IMR-90 (cell line): ENCODE measurements at regions not wholly inside any gene's neighbourhood (a gene's known extent, or its start where the extent isn't known, plus 50 kb on each side); places are given as distances from the start of the nearest gene placed in this dataset.

Experiments
- ATAC-seq: fragments of 200-7000 bp; cut with Tn5 transposase; 2 replicates; pipeline ENCODE4 v1.9.1; 2020; ENCODE audit warnings: low read depth, mild to moderate bottlenecking, moderate library complexity
- BruUV-seq: library from RNA; stranded (reverse); fragments of 400-500 nt; replicated peaks from 2 replicates; lab custom pipeline; 2021; lab: Mats Ljungman, UMichigan
- CTCF ChIA-PET: fragments of 300-600 bp; formaldehyde crosslinking; extraction: SDS; loops from one replicate; lab custom pipeline; 2021; ENCODE audit warnings: antibody characterized with exemption; lab: Yijun Ruan, JAX
- POLR2A ChIA-PET: fragments of 300-600 bp; sonication (Branson Sonifier 250); formaldehyde crosslinking; loops from one replicate; lab custom pipeline; 2022; ENCODE audit warnings: antibody characterized with exemption; ENCODE audit not compliant: unreplicated experiment; lab: Charles Lee
- DNase-seq: peaks from one replicate; pipeline ENCODE4 v3.0.0; 2013
- H2AFZ ChIP-seq: replicated peaks from 2 replicates; pipeline ENCODE3; 2013; ENCODE audit warnings: low read length, mild to moderate bottlenecking; ENCODE audit not compliant: poor library complexity
- H2AK5ac ChIP-seq: 2 replicates; pipeline ENCODE4 v1.6.1; 2013; ENCODE audit warnings: low read depth, low read length, inconsistent platforms
- H2AK9ac ChIP-seq: replicated peaks from 2 replicates; pipeline ENCODE3; 2013; ENCODE audit warnings: mild to moderate bottlenecking, low read depth, low read length, moderate library complexity; ENCODE audit not compliant: poor library complexity
- H2BK120ac ChIP-seq: 2 replicates; pipeline ENCODE4 v1.6.1; 2013; ENCODE audit warnings: low read depth, low read length, inconsistent platforms
- H2BK15ac ChIP-seq: 3 replicates; pipeline ENCODE4 v1.6.1; 2013; ENCODE audit warnings: low read depth, low read length, inconsistent platforms
- H2BK20ac ChIP-seq: 2 replicates; pipeline ENCODE4 v1.6.1; 2013; ENCODE audit warnings: low read depth, mild to moderate bottlenecking, inconsistent platforms, low read length, moderate library complexity
- H2BK5ac ChIP-seq: 2 replicates; pipeline ENCODE4 v1.6.1; 2013; ENCODE audit warnings: mild to moderate bottlenecking, low read depth, low read length, inconsistent platforms; ENCODE audit not compliant: poor library complexity, severe bottlenecking
- H3K14ac ChIP-seq: replicated peaks from 2 replicates; pipeline ENCODE4 v1.6.1; 2013; ENCODE audit warnings: low read depth, low read length, inconsistent platforms
- H3K18ac ChIP-seq: 2 replicates; pipeline ENCODE4 v1.6.1; 2013; ENCODE audit warnings: low read depth, low read length, control low read depth
- H3K23ac ChIP-seq: 2 replicates; pipeline ENCODE4 v1.6.1; 2013; ENCODE audit warnings: low read depth, low read length, inconsistent platforms
- H3K27ac ChIP-seq: 2 replicates; pipeline ENCODE4 v1.5.1; 2013; ENCODE audit warnings: mild to moderate bottlenecking, control low read depth, low read length; ENCODE audit not compliant: insufficient read depth
- H3K27me3 ChIP-seq: 2 replicates; pipeline ENCODE4 v1.6.1; 2013; ENCODE audit warnings: low read length; ENCODE audit not compliant: control insufficient read depth, insufficient read depth
- H3K36me3 ChIP-seq: 2 replicates; pipeline ENCODE4 v1.6.1; 2013; ENCODE audit warnings: low read length, mixed read lengths; ENCODE audit not compliant: control insufficient read depth, insufficient read depth
- H3K4ac ChIP-seq: 2 replicates; pipeline ENCODE4 v1.6.1; 2013; ENCODE audit warnings: low read depth, low read length, inconsistent platforms
- H3K4me1 ChIP-seq: 2 replicates; pipeline ENCODE4 v1.6.1; 2013; ENCODE audit warnings: low read length, mixed read lengths; ENCODE audit not compliant: control insufficient read depth, insufficient read depth
- H3K4me2 ChIP-seq: 2 replicates; pipeline ENCODE4 v1.6.1; 2013; ENCODE audit warnings: low read depth, mild to moderate bottlenecking, control low read depth, low read length, moderate library complexity
- H3K4me3 ChIP-seq: 2 replicates; pipeline ENCODE4 v1.5.1; 2013; ENCODE audit warnings: low read depth, mild to moderate bottlenecking, control low read depth, low read length, moderate library complexity; ENCODE audit not compliant: insufficient read depth
- H3K56ac ChIP-seq: 2 replicates; pipeline ENCODE4 v1.6.1; 2013; ENCODE audit warnings: low read length, inconsistent platforms; ENCODE audit not compliant: insufficient read depth; ENCODE audit errors: extremely low read depth
- H3K79me1 ChIP-seq, 2 experiments: 2 replicates each; pipeline ENCODE4 v1.6.1; 2013; ENCODE audit warnings: low read length in 2 of 2, inconsistent platforms in 1 of 2, low read depth in 1 of 2
- H3K9ac ChIP-seq: 2 replicates; pipeline ENCODE4 v1.6.1; 2013; ENCODE audit warnings: low read depth, low read length, control low read depth
- H3K9me1 ChIP-seq: 2 replicates; pipeline ENCODE4 v1.6.1; 2013; ENCODE audit warnings: low read length, inconsistent platforms; ENCODE audit not compliant: insufficient read depth
- H3K9me3 ChIP-seq: 2 replicates; pipeline ENCODE4 v1.6.1; 2013; ENCODE audit warnings: low read length; ENCODE audit not compliant: control insufficient read depth, insufficient read depth
- H4K20me1 ChIP-seq: 2 replicates; pipeline ENCODE4 v1.6.1; 2013; ENCODE audit warnings: low read length, inconsistent platforms; ENCODE audit not compliant: insufficient read depth
- H4K5ac ChIP-seq: 2 replicates; pipeline ENCODE4 v1.6.1; 2013; ENCODE audit warnings: mild to moderate bottlenecking, low read depth, low read length, control low read depth
- H4K8ac ChIP-seq, 2 experiments: 2 replicates each; pipeline ENCODE4 v1.6.1; 2013; ENCODE audit warnings: low read depth in 2 of 2, low read length in 2 of 2, control low read depth in 1 of 2, inconsistent platforms in 1 of 2
- H4K91ac ChIP-seq: 2 replicates; pipeline ENCODE4 v1.6.1; 2013; ENCODE audit warnings: low read depth, low read length, inconsistent platforms; ENCODE audit not compliant: insufficient read depth
- BHLHE40 ChIP-seq: fragments of 150-350 bp; IDR thresholded peaks from 2 replicates; pipeline ENCODE4 v1.6.1; 2016; ENCODE audit warnings: mild to moderate bottlenecking, low read depth, low read length
- CEBPB ChIP-seq: IDR thresholded peaks from 2 replicates; pipeline ENCODE4 v1.6.1; 2012; ENCODE audit warnings: low read depth, low read length, improper control_type of control experiment
- CHD1 ChIP-seq: IDR thresholded peaks from 2 replicates; pipeline ENCODE4 v1.6.1; 2012; ENCODE audit warnings: low read depth, low read length, improper control_type of control experiment
- FOS ChIP-seq: fragments of 150-350 bp; IDR thresholded peaks from 2 replicates; pipeline ENCODE4 v1.6.1; 2016; ENCODE audit warnings: low read depth, low read length
- MAFK ChIP-seq: IDR thresholded peaks from 2 replicates; pipeline ENCODE4 v1.6.1; 2012; ENCODE audit warnings: low read depth, low read length, improper control_type of control experiment
- MAZ ChIP-seq: IDR thresholded peaks from 2 replicates; pipeline ENCODE4 v1.6.1; 2012; ENCODE audit warnings: low read depth, mild to moderate bottlenecking, low read length, improper control_type of control experiment, moderate library complexity, borderline replicate concordance
- MXI1 ChIP-seq: IDR thresholded peaks from 2 replicates; pipeline ENCODE4 v1.6.1; 2012; ENCODE audit warnings: low read depth, mild to moderate bottlenecking, low read length, moderate library complexity, borderline replicate concordance
- NFE2L2 ChIP-seq: fragments of 150-350 bp; IDR thresholded peaks from 2 replicates; pipeline ENCODE4 v1.6.1; 2016; ENCODE audit warnings: low read depth, mild to moderate bottlenecking, low read length
- POLR2A ChIP-seq: IDR thresholded peaks from 2 replicates; pipeline ENCODE4 v1.6.1; 2012; ENCODE audit warnings: mild to moderate bottlenecking, low read depth, low read length
- RAD21 ChIP-seq: IDR thresholded peaks from 2 replicates; pipeline ENCODE4 v1.6.1; 2012; ENCODE audit warnings: low read length, improper control_type of control experiment
- RCOR1 ChIP-seq: IDR thresholded peaks from 2 replicates; pipeline ENCODE4 v1.6.1; 2012; ENCODE audit warnings: mild to moderate bottlenecking, low read length, improper control_type of control experiment; ENCODE audit not compliant: insufficient replicate concordance
- RFX5 ChIP-seq: IDR thresholded peaks from 2 replicates; pipeline ENCODE4 v1.8.0; 2012; ENCODE audit warnings: low read depth, mild to moderate bottlenecking, low read length, moderate library complexity
- SMC3 ChIP-seq: fragments of 150-350 bp; IDR thresholded peaks from 2 replicates; pipeline ENCODE4 v1.6.1; 2016; ENCODE audit warnings: low read depth, mild to moderate bottlenecking, antibody characterized with exemption, low read length, moderate library complexity
- WGBS, 2 experiments: methylation state at CpG; one replicate each; pipeline versions ENCODE4 v1.1.5 to v1.1.7; 2013; ENCODE audit warnings: missing lambda C conversion rate in 2 of 2; ENCODE audit not compliant: insufficient read length in 1 of 2; ENCODE audit errors: extremely low coverage in 2 of 2; 5-methylcytosine and 5-hydroxymethylcytosine counted together
- dilution Hi-C: fragments of 300-500 bp; cut with HindIII; formaldehyde crosslinking; loops from one replicate; pipeline ENCODE4 v1.14.3; 2018; ENCODE audit warnings: low sequenced_read_pairs; ENCODE audit not compliant: unreplicated experiment
- in situ Hi-C: fragments of 300-500 bp; cut with MboI; formaldehyde crosslinking; loops from 3 replicates; pipeline ENCODE4 v1.14.3; 2019; ENCODE audit warnings: low sequenced_read_pairs, inconsistent platforms, mixed read lengths
- intact Hi-C: fragments of 100-400 bp; cut with micrococcal nuclease; formaldehyde crosslinking; loops from 2 replicates; pipeline ENCODE4 v1.10.0; 2022
- TF ChIP-seq, protein P1 (sequence below): fragments of 150-350 bp; IDR thresholded peaks from 2 replicates; pipeline ENCODE4 v1.6.1; 2017; ENCODE audit warnings: mild to moderate bottlenecking, antibody characterized with exemption, low read length, low read depth
- TF ChIP-seq, protein P2 (sequence below): conservative IDR thresholded peaks from 2 replicates; pipeline ENCODE4 v1.5.1; 2012; ENCODE audit warnings: mild to moderate bottlenecking, low read depth, low read length, improper control_type of control experiment
- TF ChIP-seq, protein P3 (sequence below): fragments of 150-350 bp; IDR thresholded peaks from 2 replicates; pipeline ENCODE4 v1.6.1; 2016; ENCODE audit warnings: low read depth, mild to moderate bottlenecking, low read length, moderate library complexity, borderline replicate concordance

DNA sequence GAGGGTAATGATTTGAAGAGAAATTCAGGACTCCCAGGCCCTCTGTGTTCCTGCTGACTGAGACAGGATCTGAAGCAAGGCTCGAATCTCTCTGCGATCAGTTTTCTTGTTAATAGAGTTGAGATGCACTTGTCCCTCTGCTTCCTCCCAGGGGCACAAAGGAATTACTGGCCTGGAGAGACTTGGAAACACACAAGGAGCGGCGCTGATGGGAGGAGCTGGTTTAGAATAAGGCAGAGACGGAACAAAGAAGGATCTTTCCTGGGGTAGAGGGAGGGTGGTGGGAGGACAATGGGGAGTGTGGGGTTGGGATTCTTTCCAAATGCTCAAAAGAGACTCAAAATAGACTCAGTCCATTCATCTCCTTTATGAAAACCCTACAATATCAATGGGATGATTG is 719.1 kb downstream of the UQCRFS1 start:
- Histone ChIP-seq H3K36me3 (no peaks in the 10 kb centered on the region), H4K20me1 (no peaks in the 10 kb centered on the region), H3K4ac (no peak overlapping the region), H3K56ac (no peak overlapping the region), H2AK9ac (no peak overlapping the region), H2BK20ac (no peak overlapping the region), H3K4me2 (no peak overlapping the region), H4K91ac (no peak overlapping the region), H2BK5ac (no peak overlapping the region), H3K4me1 (no peaks in the 10 kb centered on the region), H4K5ac (no peak overlapping the region), H3K27me3 (no peaks in the 10 kb centered on the region), H3K27ac (no peak overlapping the region), H3K18ac (no peak overlapping the region), H3K4me3 (no peak overlapping the region), H3K23ac (no peak overlapping the region), H2AFZ (no peak overlapping the region), H3K14ac (no peak overlapping the region), H2AK5ac (no peak overlapping the region), H3K9ac (no peak overlapping the region), H2BK120ac (no peak overlapping the region), H2BK15ac (no peak overlapping the region), H4K8ac (no peak overlapping the region), H3K79me1 (no peaks in the 10 kb centered on the region), H3K9me3 (peaks cover 29% of the 10 kb centered on the region), H3K9me1 (no peaks in the 10 kb centered on the region)
- ATAC-seq (no peak), DNase-seq (no peak)
- ChIA-PET POLR2A (no interaction called here), CTCF (no interaction called here)
- TF ChIP-seq, protein P1, sequence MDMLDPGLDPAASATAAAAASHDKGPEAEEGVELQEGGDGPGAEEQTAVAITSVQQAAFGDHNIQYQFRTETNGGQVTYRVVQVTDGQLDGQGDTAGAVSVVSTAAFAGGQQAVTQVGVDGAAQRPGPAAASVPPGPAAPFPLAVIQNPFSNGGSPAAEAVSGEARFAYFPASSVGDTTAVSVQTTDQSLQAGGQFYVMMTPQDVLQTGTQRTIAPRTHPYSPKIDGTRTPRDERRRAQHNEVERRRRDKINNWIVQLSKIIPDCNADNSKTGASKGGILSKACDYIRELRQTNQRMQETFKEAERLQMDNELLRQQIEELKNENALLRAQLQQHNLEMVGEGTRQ: no peak
- TF ChIP-seq MAFK (no peak), RFX5 (no peak), MXI1 (no peak), CEBPB (no peak), CHD1 (no peak), NFE2L2 (no peak), SMC3 (no peak), RCOR1 (no peak), BHLHE40 (no peak), FOS (no peak), RAD21 (no peak), MAZ (no peak), POLR2A (no peak)
- TF ChIP-seq, protein P2, sequence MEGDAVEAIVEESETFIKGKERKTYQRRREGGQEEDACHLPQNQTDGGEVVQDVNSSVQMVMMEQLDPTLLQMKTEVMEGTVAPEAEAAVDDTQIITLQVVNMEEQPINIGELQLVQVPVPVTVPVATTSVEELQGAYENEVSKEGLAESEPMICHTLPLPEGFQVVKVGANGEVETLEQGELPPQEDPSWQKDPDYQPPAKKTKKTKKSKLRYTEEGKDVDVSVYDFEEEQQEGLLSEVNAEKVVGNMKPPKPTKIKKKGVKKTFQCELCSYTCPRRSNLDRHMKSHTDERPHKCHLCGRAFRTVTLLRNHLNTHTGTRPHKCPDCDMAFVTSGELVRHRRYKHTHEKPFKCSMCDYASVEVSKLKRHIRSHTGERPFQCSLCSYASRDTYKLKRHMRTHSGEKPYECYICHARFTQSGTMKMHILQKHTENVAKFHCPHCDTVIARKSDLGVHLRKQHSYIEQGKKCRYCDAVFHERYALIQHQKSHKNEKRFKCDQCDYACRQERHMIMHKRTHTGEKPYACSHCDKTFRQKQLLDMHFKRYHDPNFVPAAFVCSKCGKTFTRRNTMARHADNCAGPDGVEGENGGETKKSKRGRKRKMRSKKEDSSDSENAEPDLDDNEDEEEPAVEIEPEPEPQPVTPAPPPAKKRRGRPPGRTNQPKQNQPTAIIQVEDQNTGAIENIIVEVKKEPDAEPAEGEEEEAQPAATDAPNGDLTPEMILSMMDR: no peak
- TF ChIP-seq, protein P3, sequence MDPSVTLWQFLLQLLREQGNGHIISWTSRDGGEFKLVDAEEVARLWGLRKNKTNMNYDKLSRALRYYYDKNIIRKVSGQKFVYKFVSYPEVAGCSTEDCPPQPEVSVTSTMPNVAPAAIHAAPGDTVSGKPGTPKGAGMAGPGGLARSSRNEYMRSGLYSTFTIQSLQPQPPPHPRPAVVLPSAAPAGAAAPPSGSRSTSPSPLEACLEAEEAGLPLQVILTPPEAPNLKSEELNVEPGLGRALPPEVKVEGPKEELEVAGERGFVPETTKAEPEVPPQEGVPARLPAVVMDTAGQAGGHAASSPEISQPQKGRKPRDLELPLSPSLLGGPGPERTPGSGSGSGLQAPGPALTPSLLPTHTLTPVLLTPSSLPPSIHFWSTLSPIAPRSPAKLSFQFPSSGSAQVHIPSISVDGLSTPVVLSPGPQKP: no peak
- no TSS peak for BruUV-seq
- in situ Hi-C loops: no loop called here
- dilution Hi-C loops: no loop called here
- WGBS, 2 experiments: no CpG with 5 or more reads among the region's 5 CpGs
- intact Hi-C loops: no loop called here
